Breast epithelium (tissue), 4 donors: ENCODE measurements at regions not wholly inside any gene's neighbourhood (a gene's known extent, or its start where the extent isn't known, plus 50 kb on each side); places are given as distances from the start of the nearest gene placed in this dataset.

Experiments used
- DNase-seq, 2 donors: peaks; one replicate each; pipeline ENCODE4 v3.0.0-alpha.2; 2019; ENCODE audit warnings: low spot score in 2 of 2
- H3K27ac ChIP-seq, 2 donors: fragments of 200-600 bp; sonication (generic) in 1 of 2; one replicate each; pipeline ENCODE4 v1.5.1; 2016 to 2019; ENCODE audit warnings: mild to moderate bottlenecking in 1 of 2
- H3K27me3 ChIP-seq, 2 donors: fragments of 200-600 bp; sonication (generic) in 1 of 2; one replicate each; pipeline versions ENCODE4 v1.5.1 to v1.6.0; 2017 to 2019; ENCODE audit warnings: control low read depth in 1 of 2, mild to moderate bottlenecking in 1 of 2
- H3K36me3 ChIP-seq: fragments of 200-600 bp; one replicate; pipeline ENCODE4 v1.5.1; 2019
- H3K4me1 ChIP-seq, 2 donors: fragments of 200-600 bp; sonication (generic); one replicate each; pipeline ENCODE4 v1.5.1; 2016 to 2019; ENCODE audit warnings: control low read depth in 1 of 2
- H3K4me3 ChIP-seq, 3 donors: fragments of 200-600 bp; sonication (generic); 1 replicate in 2 of 3; 2 replicates in 1 of 3; pipeline ENCODE4 v1.5.1; 2016 to 2019; ENCODE audit warnings: mild to moderate bottlenecking in 3 of 3, moderate library complexity in 2 of 3
- H3K9me3 ChIP-seq, 2 donors: fragments of 200-600 bp; sonication (generic) in 1 of 2; one replicate each; pipeline ENCODE4 v1.5.1; 2016 to 2019; ENCODE audit warnings: control low read depth in 1 of 2
- POLR2A ChIP-seq: fragments of 450-650 bp; IDR thresholded peaks from one replicate; pipeline ENCODE4 v1.6.1; 2016; ENCODE audit warnings: antibody characterized with exemption, mild to moderate bottlenecking, moderate library complexity
- POLR2AphosphoS5 ChIP-seq, 3 donors: sonication (generic); formaldehyde crosslinking; IDR thresholded peaks; one replicate each; pipeline ENCODE4 v1.6.1; 2017; ENCODE audit warnings: antibody characterized with exemption in 3 of 3
- intact Hi-C: fragments of 100-400 bp; cut with DNase I; formaldehyde crosslinking; loops from one replicate; pipeline ENCODE4 v1.15.1; 2023; ENCODE audit warnings: low total_unique reads
- TF ChIP-seq, protein P1 (sequence below), 3 donors: fragments of 450-650 bp; IDR thresholded peaks; one replicate each; pipeline ENCODE4 v1.5.1; 2016 to 2017; ENCODE audit warnings: antibody characterized with exemption in 3 of 3, mild to moderate bottlenecking in 3 of 3, moderate library complexity in 3 of 3

- no peaks in the 10 kb centered on the region for H3K4me1 ChIP-seq
- intact Hi-C loops, result no loop called here
- H3K4me3 ChIP-seq, result no peak overlapping the region
- H3K9me3 ChIP-seq, result no peaks in the 10 kb centered on the region
- no peaks in the 10 kb centered on the region for H3K36me3 ChIP-seq
- peaks cover 0 to 74% of the 10 kb centered on the region in 2 donors for H3K27me3 ChIP-seq
- no peak overlapping the region for H3K27ac ChIP-seq
- DNase-seq, result peak; percentile 69 to 71
- TF ChIP-seq POLR2AphosphoS5 (IDR thresholded peaks at IDR 0.05) (no peak), POLR2A (no peak)
- TF ChIP-seq, protein P1, sequence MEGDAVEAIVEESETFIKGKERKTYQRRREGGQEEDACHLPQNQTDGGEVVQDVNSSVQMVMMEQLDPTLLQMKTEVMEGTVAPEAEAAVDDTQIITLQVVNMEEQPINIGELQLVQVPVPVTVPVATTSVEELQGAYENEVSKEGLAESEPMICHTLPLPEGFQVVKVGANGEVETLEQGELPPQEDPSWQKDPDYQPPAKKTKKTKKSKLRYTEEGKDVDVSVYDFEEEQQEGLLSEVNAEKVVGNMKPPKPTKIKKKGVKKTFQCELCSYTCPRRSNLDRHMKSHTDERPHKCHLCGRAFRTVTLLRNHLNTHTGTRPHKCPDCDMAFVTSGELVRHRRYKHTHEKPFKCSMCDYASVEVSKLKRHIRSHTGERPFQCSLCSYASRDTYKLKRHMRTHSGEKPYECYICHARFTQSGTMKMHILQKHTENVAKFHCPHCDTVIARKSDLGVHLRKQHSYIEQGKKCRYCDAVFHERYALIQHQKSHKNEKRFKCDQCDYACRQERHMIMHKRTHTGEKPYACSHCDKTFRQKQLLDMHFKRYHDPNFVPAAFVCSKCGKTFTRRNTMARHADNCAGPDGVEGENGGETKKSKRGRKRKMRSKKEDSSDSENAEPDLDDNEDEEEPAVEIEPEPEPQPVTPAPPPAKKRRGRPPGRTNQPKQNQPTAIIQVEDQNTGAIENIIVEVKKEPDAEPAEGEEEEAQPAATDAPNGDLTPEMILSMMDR (IDR thresholded peaks at IDR 0.05), result peak; percentile 40 to 68 (median 65)
Observed at GRCh38 chrX:110450050-110450449, 91.4 kb downstream of the RTL9 start.

GRCh38 chrX:110454336-110454735, 95.7 kb downstream of the RTL9 start:
- Histone ChIP-seq H3K4me1 (no peaks in the 10 kb centered on the region), H3K36me3 (no peaks in the 10 kb centered on the region), H3K9me3 (no peaks in the 10 kb centered on the region), H3K27ac (no peak overlapping the region), H3K4me3 (no peak overlapping the region), H3K27me3 (peaks cover 0 to 74% of the 10 kb centered on the region in 2 donors)
- no peak for DNase-seq
- intact Hi-C loops, result no loop called here
- TF ChIP-seq POLR2A (no peak), POLR2AphosphoS5 (IDR thresholded peaks at IDR 0.05) (no peak)

DNA sequence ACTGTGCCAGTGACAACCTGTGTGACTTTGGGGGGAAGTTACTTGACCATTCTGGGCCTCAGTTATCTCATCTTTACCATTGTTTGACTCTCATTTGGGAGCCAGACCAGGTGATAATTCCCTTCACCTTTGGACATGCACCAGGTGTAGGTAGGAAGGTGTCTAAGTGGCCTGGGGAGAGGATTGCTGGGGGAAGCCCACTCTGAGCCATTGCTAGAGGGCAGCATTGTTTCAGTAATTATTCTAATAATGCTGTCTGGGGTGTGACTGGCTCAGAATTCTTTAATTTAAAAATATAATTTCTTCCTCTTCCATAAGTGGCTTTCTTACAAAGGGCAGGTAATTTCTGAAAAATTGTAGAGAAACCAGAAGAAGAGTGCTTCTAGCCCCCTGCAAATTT, 104.3 kb downstream of the RTL9 start:
- intact Hi-C loops, result no loop called here
- TF ChIP-seq POLR2AphosphoS5 (IDR thresholded peaks at IDR 0.05), result no peak
- no peak for DNase-seq
- no peaks in the 10 kb centered on the region for H3K9me3 ChIP-seq
- no peaks in the 10 kb centered on the region for H3K4me1 ChIP-seq
- no peak overlapping the region for H3K27ac ChIP-seq
- no peak overlapping the region for H3K4me3 ChIP-seq
- peaks cover 0 to 70% of the 10 kb centered on the region in 2 donors for H3K27me3 ChIP-seq
- no peaks in the 10 kb centered on the region for H3K36me3 ChIP-seq

DNA sequence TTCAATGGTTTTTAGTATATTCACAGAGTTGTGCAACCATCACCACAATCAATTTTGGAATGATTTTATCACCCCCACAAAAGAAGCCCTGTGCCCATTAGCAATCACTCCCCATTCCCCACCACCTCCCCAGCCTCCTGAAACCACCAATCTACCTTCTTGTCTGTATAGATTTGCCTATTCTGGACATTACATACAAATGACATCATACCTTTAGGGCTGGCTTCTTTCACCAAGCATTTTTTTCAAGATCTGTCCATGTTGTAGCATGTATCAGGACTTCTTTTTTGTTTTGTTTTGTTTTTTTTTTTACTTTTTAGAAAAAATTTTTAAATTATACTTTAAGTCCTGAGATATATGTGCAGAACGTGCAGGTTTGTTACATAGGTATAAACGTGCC, 108.1 kb downstream of the RTL9 start:
- intact Hi-C loops, result no loop called here
- Histone ChIP-seq H3K27me3 (peaks cover 0 to 59% of the 10 kb centered on the region in 2 donors), H3K4me3 (no peak overlapping the region), H3K9me3 (no peaks in the 10 kb centered on the region), H3K36me3 (no peaks in the 10 kb centered on the region), H3K27ac (no peak overlapping the region), H3K4me1 (no peaks in the 10 kb centered on the region)
- TF ChIP-seq, protein P1 (IDR thresholded peaks at IDR 0.05), result no peak
- no peak for TF ChIP-seq POLR2A
- TF ChIP-seq POLR2AphosphoS5 (IDR thresholded peaks at IDR 0.05), result no peak
- DNase-seq, result no peak

- no peak for DNase-seq
- H3K9me3 ChIP-seq, result no peaks in the 10 kb centered on the region
- H3K36me3 ChIP-seq, result no peaks in the 10 kb centered on the region
- intact Hi-C loops, result no loop called here
- H3K27me3 ChIP-seq, result peaks cover 0 to 37% of the 10 kb centered on the region in 2 donors
- TF ChIP-seq POLR2AphosphoS5 (IDR thresholded peaks at IDR 0.05), result no peak
- TF ChIP-seq, protein P1 (IDR thresholded peaks at IDR 0.05), result no peak
- TF ChIP-seq POLR2A, result no peak
- H3K4me1 ChIP-seq, result no peaks in the 10 kb centered on the region
- H3K4me3 ChIP-seq, result no peak overlapping the region
- H3K27ac ChIP-seq, result no peak overlapping the region
Observed at GRCh38 chrX:110472265-110472664, 113.6 kb downstream of the RTL9 start.

DNA sequence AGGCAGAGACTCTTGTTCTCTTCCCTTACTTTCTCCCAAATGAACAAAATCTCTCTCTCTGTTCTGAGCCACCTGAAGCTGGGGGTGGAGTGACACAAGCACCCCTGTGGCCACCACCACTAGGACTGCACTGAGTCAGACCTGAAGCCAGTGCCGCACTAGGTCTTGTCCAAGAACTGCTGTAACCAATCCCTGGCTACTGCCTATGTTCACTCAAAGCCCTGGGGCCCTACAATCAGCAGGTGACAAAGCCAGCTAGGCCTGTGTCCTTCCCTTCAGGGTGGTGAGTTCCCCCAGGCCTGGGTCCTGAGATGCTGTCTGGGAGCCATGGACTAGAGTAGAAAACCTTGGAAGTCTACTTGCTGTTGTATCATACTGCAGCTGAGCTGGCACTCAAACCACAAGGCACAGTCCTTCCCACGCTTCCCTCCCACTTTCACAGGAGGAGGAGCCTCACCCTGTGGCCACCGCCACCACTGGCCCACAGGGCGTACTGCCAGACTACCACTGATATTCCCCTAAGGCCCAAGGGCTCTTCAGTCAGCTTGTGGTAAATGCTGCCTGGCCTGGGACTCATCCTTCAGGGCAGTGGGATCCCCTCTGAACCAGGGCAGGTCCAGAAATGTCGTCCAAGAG, 119.1 kb downstream of the RTL9 start:
- no peaks in the 10 kb centered on the region for H3K4me1 ChIP-seq
- H3K27ac ChIP-seq, result no peak overlapping the region
- no peaks in the 10 kb centered on the region for H3K36me3 ChIP-seq
- no peaks in the 10 kb centered on the region for H3K9me3 ChIP-seq
- intact Hi-C loops, result no loop called here
- no peak for DNase-seq
- TF ChIP-seq, protein P1 (IDR thresholded peaks at IDR 0.05), result no peak
- no peak for TF ChIP-seq POLR2A
- TF ChIP-seq POLR2AphosphoS5 (IDR thresholded peaks at IDR 0.05), result no peak
- peaks cover 0 to 44% of the 10 kb centered on the region in 2 donors for H3K27me3 ChIP-seq
- no peak overlapping the region for H3K4me3 ChIP-seq
